ENCODE measurements at regions not wholly inside any gene's neighbourhood (a gene's known extent, or its start where the extent isn't known, plus 50 kb on each side); places are given as distances from the start of the nearest gene placed in this dataset.
A peak's percentile ranks its signal among the peaks of the same experiment; 100 is the strongest.
"Not testable (repeated sequence)": the region's sequence is repeated elsewhere in the genome, so short reads cannot be mapped to it uniquely, and the experiment has no call there.

DNA sequence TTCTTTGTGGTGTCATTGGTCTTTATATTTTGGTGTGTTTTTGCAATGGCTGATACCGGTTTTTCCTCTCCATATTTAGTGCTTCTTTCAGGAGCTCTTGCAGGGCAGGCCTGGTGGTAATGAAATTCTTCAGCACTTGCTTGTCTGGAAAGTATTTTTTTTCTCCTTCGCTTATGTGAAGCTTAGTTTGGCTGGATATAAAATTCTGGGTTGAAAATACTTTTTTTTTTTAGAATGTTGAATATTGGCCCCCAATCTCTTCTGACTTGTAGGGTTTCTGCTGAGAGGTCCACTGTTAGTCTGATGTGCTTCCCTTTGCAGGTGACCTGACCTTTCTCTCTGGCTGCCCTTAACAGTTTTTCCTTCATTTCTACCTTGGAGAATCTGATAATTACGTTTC, 82.7 kb downstream of the XCL2 start:
- intact Hi-C loops (cut with DNase I), result not testable (repeated sequence)

GRCh38 chr1:168457296-168457695, 86.5 kb downstream of the XCL2 start:
- intact Hi-C loops (cut with DNase I); DNase-seq: not testable (repeated sequence)

More for the DNA sequence above, 82.7 kb downstream of the XCL2 start:
- not testable (repeated sequence) for DNase-seq

DNA sequence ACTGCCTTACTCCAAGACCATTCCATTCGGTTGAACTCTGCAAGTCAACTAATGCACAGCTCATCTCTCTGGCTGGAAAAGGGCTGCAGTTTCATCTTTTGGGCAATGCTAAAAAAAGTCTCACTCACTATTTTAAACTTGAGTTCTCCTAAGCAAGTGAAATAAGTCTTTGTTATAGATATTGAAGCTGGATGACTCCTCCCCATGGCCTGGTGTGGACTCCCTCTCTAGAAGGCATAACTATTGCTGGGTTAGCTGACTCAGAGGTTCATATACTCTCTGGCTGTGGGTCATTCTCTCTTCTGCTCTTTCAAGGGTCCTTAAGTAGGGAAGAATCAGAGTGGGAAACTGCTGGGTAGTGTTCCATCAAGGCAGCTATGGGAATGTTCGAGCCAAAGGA, 88.0 kb downstream of the XCL2 start:
- intact Hi-C loops (cut with DNase I), result no loop called here
- no peak for DNase-seq

DNA sequence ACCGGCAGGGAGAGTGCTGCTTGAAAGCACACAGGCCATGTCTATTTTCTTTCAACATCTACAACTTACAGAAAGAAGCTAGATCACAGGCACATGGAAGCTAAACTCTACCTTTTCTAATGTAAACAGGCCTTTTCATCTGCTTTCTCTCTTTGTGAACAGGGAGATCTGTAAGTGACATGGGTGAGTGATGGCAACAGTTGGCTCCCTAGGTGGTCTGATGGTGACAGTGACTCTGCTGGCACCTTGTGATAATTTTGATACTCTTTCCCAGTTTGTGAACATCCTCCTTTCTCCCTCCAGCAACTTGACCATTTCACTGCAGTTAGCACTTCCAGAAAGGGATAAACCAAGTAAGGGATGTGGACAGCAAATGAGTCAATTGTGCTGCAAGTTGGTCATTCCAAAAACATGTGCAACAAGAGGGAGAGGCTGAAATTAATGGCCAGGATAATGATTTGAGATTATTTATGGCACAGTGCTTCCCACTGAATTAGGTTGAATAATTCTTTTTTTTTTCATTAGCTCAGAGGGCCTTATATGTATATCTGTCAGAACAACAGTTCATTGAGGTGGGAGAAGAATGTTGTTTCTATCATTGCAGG, 89.5 kb downstream of the XCL2 start:
- intact Hi-C loops (cut with DNase I), result no loop called here
- no peak for DNase-seq

DNA sequence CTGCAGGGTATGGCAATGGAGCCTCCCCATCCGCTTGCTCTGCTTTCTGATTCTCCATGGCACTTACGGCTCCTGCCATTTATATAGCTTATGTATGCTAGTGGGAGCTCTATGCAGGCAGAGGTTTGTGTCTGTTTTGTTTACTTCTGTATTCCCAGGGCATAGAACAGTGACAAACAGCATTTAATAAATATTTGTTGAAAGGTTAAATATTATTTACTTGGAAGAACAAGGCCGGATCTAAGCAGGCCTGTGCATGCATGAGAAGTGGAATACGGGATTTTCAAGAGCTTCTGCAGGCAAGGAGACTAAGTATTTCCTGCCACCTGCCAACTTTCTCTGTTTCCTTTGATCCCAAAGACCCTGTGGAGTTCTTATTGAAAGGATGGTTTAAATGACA, 90.7 kb downstream of the XCL2 start:
- intact Hi-C loops (cut with DNase I), result no loop called here
- no peak for DNase-seq

- no peak for DNase-seq
- intact Hi-C loops (cut with DNase I), result no loop called here
Observed at GRCh38 chr1:168452329-168452728, 91.5 kb downstream of the XCL2 start.

- intact Hi-C loops (cut with DNase I), result loop anchor here (10.0 kb wide), 1 partner anchor 897 kb away; no protein-coding TSS in a partner anchor
- DNase-seq, result no peak
Observed at GRCh38 chr1:168447871-168448270, 95.9 kb downstream of the XCL2 start.

- no peak for DNase-seq
- intact Hi-C loops (cut with DNase I), result loop anchor here (10.0 kb wide), 1 partner anchor 899 kb away; no protein-coding TSS in a partner anchor
Observed at GRCh38 chr1:168446081-168446480, 97.7 kb downstream of the XCL2 start.

DNA sequence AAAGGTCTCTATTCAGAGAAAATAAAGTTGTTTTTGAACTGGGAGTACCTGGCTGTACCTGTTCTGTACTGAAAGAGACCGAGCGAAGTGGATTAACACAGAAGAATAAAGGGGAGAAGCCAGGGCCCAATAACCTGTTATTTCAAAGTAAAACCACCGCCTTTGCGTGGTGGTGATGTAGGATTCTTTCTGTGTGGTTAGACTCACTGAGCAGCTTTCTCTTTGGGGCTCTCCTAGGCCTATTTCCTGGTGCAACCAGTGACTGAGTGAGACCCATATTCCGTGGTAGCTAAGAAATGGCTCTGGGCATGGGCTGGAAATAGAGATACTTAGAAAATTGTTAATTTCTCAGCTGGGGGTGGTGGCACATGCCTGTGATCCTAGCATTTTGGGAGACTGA, 99.9 kb downstream of the XCL2 start:
- intact Hi-C loops (cut with DNase I), result loop anchor here (10.0 kb wide), 1 partner anchor 901 kb away; no protein-coding TSS in a partner anchor
- no peak for DNase-seq

- no peak for DNase-seq
- intact Hi-C loops (cut with DNase I), result loop anchor here (10.0 kb wide), 1 partner anchor 901 kb away; no protein-coding TSS in a partner anchor
Observed at GRCh38 chr1:168443356-168443755, 100.4 kb downstream of the XCL2 start.

DNA sequence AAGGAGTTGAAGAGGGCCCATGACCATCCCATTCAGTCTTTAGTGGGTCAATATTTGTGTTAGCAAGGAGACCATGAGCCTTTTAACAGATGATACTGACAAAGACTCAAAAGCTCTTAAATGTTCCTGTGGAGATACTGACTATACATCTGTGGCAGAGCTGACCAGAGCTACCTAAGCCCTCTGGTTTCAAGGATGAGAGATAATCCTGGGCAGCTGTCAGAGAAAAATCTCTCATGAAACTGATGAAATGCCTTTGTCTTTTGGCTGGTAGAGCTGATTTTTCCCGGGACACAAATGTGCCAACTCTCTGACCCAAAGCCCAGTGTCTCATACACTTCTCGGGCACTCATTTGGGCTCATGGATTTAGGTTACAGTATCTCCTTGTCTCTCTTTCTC, 100.9 kb downstream of the XCL2 start:
- DNase-seq, result no peak
- intact Hi-C loops (cut with DNase I), result loop anchor here (10.0 kb wide), 1 partner anchor 902 kb away; no protein-coding TSS in a partner anchor

GRCh38 chr1:168441745-168442144, 102.1 kb downstream of the XCL2 start:
- intact Hi-C loops (cut with DNase I), result loop anchor here (10.0 kb wide), 1 partner anchor 903 kb away; no protein-coding TSS in a partner anchor
- DNase-seq, result peak in 1 of 10 donors; percentile 77

GRCh38 chr1:168439456-168440375, 104.1 kb downstream of the XCL2 start:
- intact Hi-C loops (cut with DNase I), result loop anchor here (5.0 to 10.0 kb wide), 3 partner anchors 135 to 1108 kb away; partner anchors contain the start of gene XCL1
- peak; percentile 60 to 96 (median 77) for DNase-seq

GRCh38 chr1:168438626-168439025, 105.2 kb downstream of the XCL2 start:
- no peak for DNase-seq
- intact Hi-C loops (cut with DNase I), result loop anchor here (5.0 to 10.0 kb wide), 2 partner anchors 136 to 1109 kb away; partner anchors contain the start of gene XCL1

GRCh38 chr1:168437821-168438220, 106.0 kb downstream of the XCL2 start:
- intact Hi-C loops (cut with DNase I), result loop anchor here (5.0 to 10.0 kb wide), 2 partner anchors 137 to 1109 kb away; partner anchors contain the start of gene XCL1
- peak in 9 of 10 donors; percentile 31 to 94 (median 65) for DNase-seq

- intact Hi-C loops (cut with DNase I), result loop anchor here (5.0 to 10.0 kb wide), 2 partner anchors 139 to 1112 kb away; partner anchors contain the start of gene XCL1
Observed at GRCh38 chr1:168435439-168435838, 108.4 kb downstream of the XCL2 start.

DNA sequence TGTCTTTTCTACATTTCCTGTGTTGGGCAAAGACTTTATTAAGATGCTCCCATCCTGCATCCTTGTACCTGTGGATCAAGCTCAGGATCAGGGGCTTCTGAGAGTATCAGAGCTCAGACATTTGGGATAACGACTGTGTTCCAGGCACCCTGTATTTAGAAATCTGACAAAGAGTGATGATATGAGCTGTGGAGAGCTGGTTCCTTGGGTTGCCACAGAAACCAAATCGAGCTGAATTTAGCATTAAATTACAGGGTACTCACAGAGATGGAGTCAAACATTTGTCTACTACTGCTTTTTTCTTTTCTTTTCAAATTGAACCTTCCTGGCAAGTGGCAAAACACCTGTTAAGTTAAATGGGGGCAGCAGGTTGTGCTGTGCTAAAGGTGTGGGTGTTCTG, 110.6 kb downstream of the XCL2 start:
- no peak for DNase-seq
- intact Hi-C loops (cut with DNase I), result loop anchor here (10.0 kb wide), 1 partner anchor 142 kb away; the partner anchor contains the start of gene XCL1

More at GRCh38 chr1:168435439-168435838, 108.4 kb downstream of the XCL2 start:
- DNase-seq, result no peak

- no peak for DNase-seq
- intact Hi-C loops (cut with DNase I), result loop anchor here (10.0 kb wide), 1 partner anchor 143 kb away; the partner anchor contains the start of gene XCL1
Observed at GRCh38 chr1:168431882-168432281, 111.9 kb downstream of the XCL2 start.

- intact Hi-C loops (cut with DNase I), result loop anchor here (10.0 kb wide), 1 partner anchor 144 kb away; the partner anchor contains the start of gene XCL1
- peak in 3 of 10 donors; percentile 36 to 84 (median 36) for DNase-seq
Observed at GRCh38 chr1:168430321-168430720, 113.5 kb downstream of the XCL2 start.

GRCh38 chr1:168428063-168428731, 115.6 kb downstream of the XCL2 start:
- DNase-seq, result peak in 7 of 10 donors; percentile 29 to 91 (median 61)
- intact Hi-C loops (cut with DNase I), result no loop called here

Data from posterior cingulate gyrus (tissue), 11 donors.